Muscle of back (tissue), 3 donors: ENCODE measurements at regions not wholly inside any gene's neighbourhood (a gene's known extent, or its start where the extent isn't known, plus 50 kb on each side); places are given as distances from the start of the nearest gene placed in this dataset.
"Not testable (repeated sequence)": the region's sequence is repeated elsewhere in the genome, so short reads cannot be mapped to it uniquely, and the experiment has no call there.

Source experiments
- DNase-seq, 3 donors: peaks; one replicate each; pipeline versions ENCODE4 v3.0.0 to v3.0.0-alpha.2; 2013

GRCh38 chrX:39702636-39703035, 395.1 kb downstream of the BCOR start:
- not testable (repeated sequence) for DNase-seq

- DNase-seq, result no peak
Measured at GRCh38 chrX:39703307-39703706, 394.5 kb downstream of the BCOR start.

- no peak for DNase-seq
Measured at GRCh38 chrX:39704590-39704989, 393.2 kb downstream of the BCOR start.

- peak in 2 of 3 donors; percentile 39 to 52 for DNase-seq
Measured at GRCh38 chrX:39705290-39705689, 392.5 kb downstream of the BCOR start.

GRCh38 chrX:39709364-39709763, 388.4 kb downstream of the BCOR start:
- DNase-seq, result no peak

GRCh38 chrX:39709812-39710211, 387.9 kb downstream of the BCOR start:
- DNase-seq, result no peak

GRCh38 chrX:39710776-39711175, 387.0 kb downstream of the BCOR start:
- DNase-seq, result no peak

- DNase-seq, result no peak
Measured at GRCh38 chrX:39714471-39714870, 383.3 kb downstream of the BCOR start.

- DNase-seq, result no peak
Measured at GRCh38 chrX:39716401-39716800, 381.4 kb downstream of the BCOR start.

- DNase-seq, result no peak
Measured at GRCh38 chrX:39716802-39717540, 380.8 kb downstream of the BCOR start.

- DNase-seq, result no peak
Measured at GRCh38 chrX:39718981-39719380, 378.8 kb downstream of the BCOR start.

GRCh38 chrX:39720945-39721344, 376.8 kb downstream of the BCOR start:
- DNase-seq, result no peak

- DNase-seq, result no peak
Measured at GRCh38 chrX:39721566-39722279, 376.0 kb downstream of the BCOR start.

- DNase-seq, result no peak
Measured at GRCh38 chrX:39724544-39724943, 373.2 kb downstream of the BCOR start.

- DNase-seq, result no peak
Measured at GRCh38 chrX:39725114-39725513, 372.6 kb downstream of the BCOR start.

- DNase-seq, result peak; percentile 28 to 63 (median 62)
Measured at GRCh38 chrX:39725928-39726619, 371.7 kb downstream of the BCOR start.

- DNase-seq, result peak; percentile 53 to 77 (median 66)
Measured at GRCh38 chrX:39726771-39727170, 371.0 kb downstream of the BCOR start.

- DNase-seq, result peak in 1 of 3 donors; percentile 60
Measured at GRCh38 chrX:39728025-39728424, 369.7 kb downstream of the BCOR start.

GRCh38 chrX:39728852-39729598, 368.7 kb downstream of the BCOR start:
- no peak for DNase-seq

- DNase-seq, result peak in 1 of 3 donors; percentile 43
Measured at GRCh38 chrX:39729981-39730661, 367.6 kb downstream of the BCOR start.

GRCh38 chrX:39730662-39731329, 367.0 kb downstream of the BCOR start:
- DNase-seq, result peak in 2 of 3 donors; percentile 69 to 78
